Gastroesophageal sphincter (tissue), 4 donors: ENCODE measurements at regions not wholly inside any gene's neighbourhood (a gene's known extent, or its start where the extent isn't known, plus 50 kb on each side); places are given as distances from the start of the nearest gene placed in this dataset.

Source experiments
- ATAC-seq: fragments of 150-250 bp; one replicate; pipeline ENCODE4 v1.9.1; 2016; ENCODE audit warnings: mild to moderate bottlenecking, moderate library complexity
- H3K27ac ChIP-seq, 4 donors: fragments of 200-600 bp; sonication (generic) in 3 of 4; 1 replicate in 3 of 4; 2 replicates in 1 of 4; pipeline ENCODE4 v1.5.1; 2016 to 2019
- H3K27me3 ChIP-seq: fragments of 200-600 bp; sonication (generic); one replicate; pipeline ENCODE4 v1.5.1; 2019
- H3K36me3 ChIP-seq, 2 donors: fragments of 200-600 bp; sonication (generic); one replicate each; pipeline ENCODE4 v1.5.1; 2019; ENCODE audit warnings: control low read depth in 1 of 2
- H3K4me1 ChIP-seq, 3 donors: fragments of 200-600 bp; sonication (generic); 1 replicate in 2 of 3; 2 replicates in 1 of 3; pipeline ENCODE4 v1.5.1; 2016 to 2019; ENCODE audit warnings: control low read depth in 2 of 3
- H3K4me3 ChIP-seq, 2 donors: fragments of 200-600 bp; sonication (generic); one replicate each; pipeline ENCODE4 v1.5.1; 2019; ENCODE audit warnings: mild to moderate bottlenecking in 1 of 2, moderate library complexity in 1 of 2
- H3K9me3 ChIP-seq, 3 donors: fragments of 200-600 bp; sonication (generic); one replicate each; pipeline ENCODE4 v1.5.1; 2017 to 2019; ENCODE audit warnings: control low read depth in 2 of 3
- CTCF ChIP-seq, 4 experiments: fragments of 200-600 bp in 2 of 4; fragments of 450-650 bp in 2 of 4; sonication (generic) in 1 of 4; IDR thresholded peaks; one replicate each; pipeline ENCODE4 v1.5.1; 2017 to 2019; ENCODE audit warnings: antibody characterized with exemption in 4 of 4, mild to moderate bottlenecking in 2 of 4, moderate library complexity in 2 of 4
- EP300 ChIP-seq: sonication (generic); formaldehyde crosslinking; IDR thresholded peaks from one replicate; pipeline ENCODE4 v1.6.1; 2017; ENCODE audit warnings: antibody characterized with exemption, mild to moderate bottlenecking
- POLR2A ChIP-seq, 2 donors: fragments of 450-650 bp; IDR thresholded peaks; one replicate each; pipeline ENCODE4 v1.6.1; 2017; ENCODE audit warnings: antibody characterized with exemption in 2 of 2, mild to moderate bottlenecking in 2 of 2, moderate library complexity in 1 of 2
- POLR2AphosphoS5 ChIP-seq: sonication (generic); formaldehyde crosslinking; IDR thresholded peaks from one replicate; pipeline ENCODE4 v1.6.1; 2017; ENCODE audit warnings: antibody characterized with exemption
- WGBS, 2 donors: methylation state at CpG; one replicate each; pipeline ENCODE4 v1.1.5; 2018; ENCODE audit warnings: low coverage in 1 of 2; 5-methylcytosine and 5-hydroxymethylcytosine counted together

DNA sequence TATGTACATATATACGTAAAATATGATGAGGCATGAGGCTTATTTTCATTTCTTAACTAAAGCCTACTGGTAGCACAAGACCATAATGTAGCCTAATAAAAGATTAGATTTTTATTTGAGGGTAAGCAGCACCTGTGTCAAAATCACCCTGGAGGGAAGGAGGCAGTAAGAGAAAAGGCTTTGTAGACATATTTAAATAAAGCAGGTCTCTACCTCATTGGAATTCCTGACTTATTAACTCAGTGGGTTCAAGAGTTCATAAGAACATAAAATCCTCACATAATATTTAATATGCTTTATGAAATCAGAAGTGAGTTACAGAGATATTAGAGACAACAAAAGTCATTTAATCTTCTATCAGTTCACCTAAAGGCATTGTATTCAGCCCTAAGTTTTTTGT lies 261.6 kb upstream of the ANKRD50 start:
- no peak overlapping the region for H3K4me3 ChIP-seq
- ATAC-seq = no peak
- H3K27me3 ChIP-seq = no peaks in the 10 kb centered on the region
- H3K27ac ChIP-seq = no peak overlapping the region
- no peak for TF ChIP-seq CTCF (IDR thresholded peaks at IDR 0.05)
- no peak for TF ChIP-seq POLR2A (IDR thresholded peaks at IDR 0.05)
- TF ChIP-seq EP300 = no peak
- H3K36me3 ChIP-seq = no peaks in the 10 kb centered on the region
- no peaks in the 10 kb centered on the region for H3K9me3 ChIP-seq
- WGBS, 2 donors = 93 to 100% methylated on average over 1 of the region's 1 CpG
- H3K4me1 ChIP-seq = no peaks in the 10 kb centered on the region

DNA sequence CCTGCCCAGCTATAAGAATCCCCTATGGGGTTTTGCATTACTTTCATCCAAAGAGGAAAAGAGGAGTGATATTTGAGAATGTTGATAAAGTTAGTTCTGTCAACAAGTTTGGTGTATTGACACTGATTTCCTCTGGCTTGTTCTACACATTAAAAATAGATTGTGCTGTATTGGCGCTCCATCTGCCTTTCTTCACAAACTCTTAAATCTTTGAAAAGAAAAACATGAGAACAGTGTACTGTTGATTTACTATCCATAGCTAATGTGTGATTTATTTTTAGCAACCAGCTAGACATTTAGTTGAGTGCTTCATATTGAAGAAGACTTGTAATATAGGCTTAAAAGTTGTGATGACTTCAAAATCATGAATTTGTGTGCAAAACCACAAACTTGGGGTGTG lies 261.2 kb upstream of the ANKRD50 start:
- Histone ChIP-seq H3K4me3 (no peak overlapping the region), H3K27ac (no peak overlapping the region), H3K4me1 (no peaks in the 10 kb centered on the region), H3K27me3 (no peaks in the 10 kb centered on the region), H3K9me3 (no peaks in the 10 kb centered on the region), H3K36me3 (no peaks in the 10 kb centered on the region)
- WGBS, 2 donors = 95 to 100% methylated on average over 1 of the region's 1 CpG
- no peak for ATAC-seq
- no peak for TF ChIP-seq EP300
- no peak for TF ChIP-seq POLR2AphosphoS5
- TF ChIP-seq CTCF (IDR thresholded peaks at IDR 0.05) = no peak
- TF ChIP-seq POLR2A (IDR thresholded peaks at IDR 0.05) = no peak

DNA sequence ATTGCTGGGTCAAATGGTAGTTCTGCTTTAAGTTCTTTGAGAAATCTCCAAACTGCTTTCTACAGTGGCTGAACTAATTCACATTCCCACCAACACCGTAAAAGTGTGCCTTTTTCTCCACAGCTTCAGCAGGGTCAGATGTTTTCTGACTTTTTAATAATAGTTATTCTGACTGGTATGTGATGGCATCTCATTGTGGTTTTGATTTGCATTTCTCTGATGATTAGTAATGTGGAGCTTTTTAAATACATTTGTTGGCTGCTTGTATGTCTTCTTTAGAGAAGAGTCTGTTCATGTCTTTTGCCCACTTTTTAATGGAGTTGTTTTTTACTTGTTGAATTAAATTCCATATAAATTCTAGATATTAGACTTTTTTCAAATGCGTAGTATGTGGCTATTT lies 257.5 kb upstream of the ANKRD50 start:
- ATAC-seq = no peak
- WGBS, 2 donors = 90 to 100% methylated on average over 1 to 2 of the region's 2 CpGs
- no peak for TF ChIP-seq CTCF (IDR thresholded peaks at IDR 0.05)
- H3K36me3 ChIP-seq = no peaks in the 10 kb centered on the region
- no peaks in the 10 kb centered on the region for H3K4me1 ChIP-seq
- no peaks in the 10 kb centered on the region for H3K9me3 ChIP-seq
- no peak overlapping the region for H3K27ac ChIP-seq
- H3K27me3 ChIP-seq = no peaks in the 10 kb centered on the region
- no peak overlapping the region for H3K4me3 ChIP-seq

- WGBS, 2 donors = 100% methylated on average over 1 of the region's 1 CpG
- H3K4me3 ChIP-seq = no peak overlapping the region
- ATAC-seq = no peak
- no peaks in the 10 kb centered on the region for H3K27me3 ChIP-seq
- no peak overlapping the region for H3K27ac ChIP-seq
- H3K9me3 ChIP-seq = peaks cover 0 to 11% (median 0%) of the 10 kb centered on the region in 3 donors
- TF ChIP-seq POLR2A (IDR thresholded peaks at IDR 0.05) (no peak), EP300 (no peak), POLR2AphosphoS5 (no peak), CTCF (IDR thresholded peaks at IDR 0.05) (no peak)
- no peaks in the 10 kb centered on the region for H3K4me1 ChIP-seq
- no peaks in the 10 kb centered on the region for H3K36me3 ChIP-seq
These were observed 253.0 kb upstream of the ANKRD50 start for GRCh38 chr4:124965497-124965891.

DNA sequence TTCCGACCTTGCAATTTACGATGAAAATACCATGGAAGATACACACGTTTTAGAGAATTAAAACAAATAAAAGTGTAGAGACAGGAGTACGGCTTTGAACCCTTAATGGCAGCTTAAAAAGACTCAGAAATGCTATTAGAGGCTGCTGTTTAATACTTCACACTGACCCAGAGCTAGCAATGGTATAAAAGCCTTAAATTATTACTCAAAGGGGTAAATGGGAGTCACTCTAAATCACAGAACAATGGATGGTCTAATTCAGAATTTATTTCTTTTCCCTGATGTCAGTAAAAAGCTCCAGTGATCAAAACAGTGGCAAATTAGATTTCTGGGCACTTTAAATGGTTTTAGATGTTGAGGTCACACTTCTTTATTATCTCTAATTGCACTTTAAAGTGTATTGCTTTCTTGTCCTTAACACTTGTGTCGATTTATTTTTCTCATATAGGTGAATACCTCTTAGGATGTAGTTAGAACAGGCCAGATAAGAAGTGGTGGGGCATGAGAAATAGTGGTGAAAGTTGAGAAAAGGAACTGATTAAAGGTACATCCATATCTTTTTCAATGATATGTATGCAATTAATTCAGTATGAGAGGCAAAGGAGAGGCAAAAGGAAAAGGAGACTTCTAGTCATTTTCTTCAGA lies 252.4 kb upstream of the ANKRD50 start:
- H3K4me1 ChIP-seq = no peaks in the 10 kb centered on the region
- H3K9me3 ChIP-seq = peaks cover 0 to 11% (median 0%) of the 10 kb centered on the region in 3 donors
- whole genome bisulfite sequencing, 2 donors = 75 to 76% methylated on average over 4 to 5 of the region's 5 CpGs
- no peak for ATAC-seq
- no peaks in the 10 kb centered on the region for H3K36me3 ChIP-seq
- H3K4me3 ChIP-seq = no peak overlapping the region
- TF ChIP-seq POLR2AphosphoS5 (no peak), POLR2A (IDR thresholded peaks at IDR 0.05) (no peak), CTCF (IDR thresholded peaks at IDR 0.05) (no peak), EP300 (no peak)
- no peak overlapping the region for H3K27ac ChIP-seq
- H3K27me3 ChIP-seq = no peaks in the 10 kb centered on the region
